ENCODE measurements at regions not wholly inside any gene's neighbourhood (a gene's known extent, or its start where the extent isn't known, plus 50 kb on each side); places are given as distances from the start of the nearest gene placed in this dataset.

DNA sequence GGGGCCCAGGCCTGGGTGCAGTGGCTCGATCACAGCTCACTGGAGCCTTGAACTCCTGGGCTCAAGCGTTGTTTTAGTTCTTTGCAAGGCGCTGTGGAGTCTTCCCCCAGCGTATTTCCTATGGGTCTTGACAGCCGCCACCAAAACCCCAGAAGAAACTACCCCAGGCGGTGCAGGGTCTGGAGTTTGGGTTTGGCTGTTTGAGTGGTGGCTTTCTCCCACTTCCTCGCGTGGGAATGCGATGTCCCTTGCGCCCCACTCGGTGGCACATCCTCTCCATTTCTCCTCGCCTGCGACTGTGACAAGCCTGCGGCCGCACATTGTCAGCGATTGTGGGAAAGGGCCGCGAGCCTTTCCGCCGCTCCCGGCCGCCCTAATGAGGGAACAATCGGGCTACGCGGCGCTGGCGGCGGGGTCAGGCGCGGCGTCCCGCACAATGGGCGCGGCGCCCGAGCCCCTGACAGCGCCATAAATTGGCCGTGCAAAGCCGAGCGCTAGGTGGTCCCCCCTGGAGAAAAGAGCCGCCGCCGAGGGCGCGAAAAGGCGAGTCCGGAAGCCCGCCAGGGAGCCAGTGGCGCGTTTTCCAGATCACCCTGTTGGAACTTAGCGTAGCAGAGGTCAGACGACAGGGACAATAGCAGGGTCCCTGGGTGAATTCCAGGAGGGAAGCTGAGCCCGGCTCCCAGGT is 194.9 kb upstream of the POU3F3 start (continued):
- TF ChIP-seq ASH2L (IDR thresholded peaks at IDR 0.05; ENCODE audit: low read length), result peak; percentile 44
- TF ChIP-seq GTF2F1 (IDR thresholded peaks at IDR 0.05; ENCODE audit: borderline replicate concordance, low read depth, low read length), result no peak
- TF ChIP-seq SRF (IDR thresholded peaks at IDR 0.05; ENCODE audit: low read depth, low read length), result no peak
- TF ChIP-seq CHD1 (IDR thresholded peaks at IDR 0.05; ENCODE audit: low read depth, low read length), result no peak
- TF ChIP-seq EZH2 (IDR thresholded peaks at IDR 0.05; ENCODE audit: low read depth, low read length, severe bottlenecking), result peak; percentile 54
- no peak for TF ChIP-seq TCF12 (IDR thresholded peaks at IDR 0.05; ENCODE audit: low read depth, low read length)
- TF ChIP-seq, protein P1, sequence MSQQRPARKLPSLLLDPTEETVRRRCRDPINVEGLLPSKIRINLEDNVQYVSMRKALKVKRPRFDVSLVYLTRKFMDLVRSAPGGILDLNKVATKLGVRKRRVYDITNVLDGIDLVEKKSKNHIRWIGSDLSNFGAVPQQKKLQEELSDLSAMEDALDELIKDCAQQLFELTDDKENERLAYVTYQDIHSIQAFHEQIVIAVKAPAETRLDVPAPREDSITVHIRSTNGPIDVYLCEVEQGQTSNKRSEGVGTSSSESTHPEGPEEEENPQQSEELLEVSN (IDR thresholded peaks at IDR 0.05), result no peak; the same call in 1 of the 2 replicates
- TF ChIP-seq CBX8 (IDR thresholded peaks at IDR 0.05; ENCODE audit: borderline replicate concordance, low read depth, low read length), result no peak
- TF ChIP-seq KDM4A (IDR thresholded peaks at IDR 0.05; ENCODE audit: low read depth, low read length, severe bottlenecking), result peak; percentile 79
- TF ChIP-seq, protein P2, sequence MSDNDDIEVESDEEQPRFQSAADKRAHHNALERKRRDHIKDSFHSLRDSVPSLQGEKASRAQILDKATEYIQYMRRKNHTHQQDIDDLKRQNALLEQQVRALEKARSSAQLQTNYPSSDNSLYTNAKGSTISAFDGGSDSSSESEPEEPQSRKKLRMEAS (IDR thresholded peaks at IDR 0.05), result no peak
- TF ChIP-seq, protein P3, sequence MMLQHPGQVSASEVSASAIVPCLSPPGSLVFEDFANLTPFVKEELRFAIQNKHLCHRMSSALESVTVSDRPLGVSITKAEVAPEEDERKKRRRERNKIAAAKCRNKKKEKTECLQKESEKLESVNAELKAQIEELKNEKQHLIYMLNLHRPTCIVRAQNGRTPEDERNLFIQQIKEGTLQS (IDR thresholded peaks at IDR 0.05; ENCODE audit: insufficient read depth, low read depth, low read length), result no peak
- TF ChIP-seq, protein P4, sequence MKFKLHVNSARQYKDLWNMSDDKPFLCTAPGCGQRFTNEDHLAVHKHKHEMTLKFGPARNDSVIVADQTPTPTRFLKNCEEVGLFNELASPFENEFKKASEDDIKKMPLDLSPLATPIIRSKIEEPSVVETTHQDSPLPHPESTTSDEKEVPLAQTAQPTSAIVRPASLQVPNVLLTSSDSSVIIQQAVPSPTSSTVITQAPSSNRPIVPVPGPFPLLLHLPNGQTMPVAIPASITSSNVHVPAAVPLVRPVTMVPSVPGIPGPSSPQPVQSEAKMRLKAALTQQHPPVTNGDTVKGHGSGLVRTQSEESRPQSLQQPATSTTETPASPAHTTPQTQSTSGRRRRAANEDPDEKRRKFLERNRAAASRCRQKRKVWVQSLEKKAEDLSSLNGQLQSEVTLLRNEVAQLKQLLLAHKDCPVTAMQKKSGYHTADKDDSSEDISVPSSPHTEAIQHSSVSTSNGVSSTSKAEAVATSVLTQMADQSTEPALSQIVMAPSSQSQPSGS (IDR thresholded peaks at IDR 0.05; ENCODE audit: low read length), result no peak
- no peak for TF ChIP-seq GABPA (IDR thresholded peaks at IDR 0.05; ENCODE audit: borderline replicate concordance, insufficient read depth, low read length)
- TF ChIP-seq HDAC2 (IDR thresholded peaks at IDR 0.05; ENCODE audit: borderline replicate concordance in 1 of 2, low read depth in 2 of 2, low read length in 2 of 2), result no peak
- TF ChIP-seq KDM5A (IDR thresholded peaks at IDR 0.05; ENCODE audit: low read length), result no peak
- TF ChIP-seq SUZ12 (IDR thresholded peaks at IDR 0.05; ENCODE audit: low read length), result 0 out of 2 replicates have a peak, but pooled peaks have one; percentile 45
- no peak for TF ChIP-seq MAFK (IDR thresholded peaks at IDR 0.05; ENCODE audit: low read depth, low read length)
- no peak for TF ChIP-seq KDM1A (IDR thresholded peaks at IDR 0.05; ENCODE audit: borderline replicate concordance, low read length)
- TF ChIP-seq RAD21 (IDR thresholded peaks at IDR 0.05 in 1 of 2, conservative IDR thresholded peaks at IDR 0.05 in 1 of 2; ENCODE audit: low read depth in 2 of 2, low read length in 2 of 2), result no peak
- TF ChIP-seq NANOG (IDR thresholded peaks at IDR 0.05; ENCODE audit: insufficient read depth, low read depth, low read length, poor library complexity, severe bottlenecking), result no peak
- TF ChIP-seq CEBPB (IDR thresholded peaks at IDR 0.05; ENCODE audit: low read depth, low read length), result no peak

Measured in H1 (cell line).